ENCODE measurements at regions not wholly inside any gene's neighbourhood (a gene's known extent, or its start where the extent isn't known, plus 50 kb on each side); places are given as distances from the start of the nearest gene placed in this dataset.
A peak's percentile ranks its signal among the peaks of the same experiment; 100 is the strongest.

GRCh38 chr13:22001336-22001735, 330.5 kb downstream of the FGF9 start:
- DNase-seq (ENCODE audit: low read depth, low spot score) = no peak

GRCh38 chr13:22002893-22003292, 332.0 kb downstream of the FGF9 start:
- no peak for DNase-seq (ENCODE audit: low read depth, low spot score)

- DNase-seq (ENCODE audit: low read depth, low spot score) = no peak
These were observed 338.6 kb downstream of the FGF9 start for GRCh38 chr13:22009500-22009899.

- DNase-seq (ENCODE audit: low read depth, low spot score) = no peak
These were observed 339.1 kb downstream of the FGF9 start for GRCh38 chr13:22009937-22010336.

GRCh38 chr13:22012686-22013085, 341.8 kb downstream of the FGF9 start:
- no peak for DNase-seq (ENCODE audit: low read depth, low spot score)

GRCh38 chr13:22014469-22014868, 343.6 kb downstream of the FGF9 start:
- peak; percentile 31 for DNase-seq (ENCODE audit: low read depth, low spot score)

GRCh38 chr13:22017226-22017625, 346.4 kb downstream of the FGF9 start:
- DNase-seq (ENCODE audit: low read depth, low spot score) = no peak

GRCh38 chr13:22018076-22018835, 347.4 kb downstream of the FGF9 start:
- no peak for DNase-seq (ENCODE audit: low read depth, low spot score)

GRCh38 chr13:22018836-22019210, 347.9 kb downstream of the FGF9 start:
- DNase-seq (ENCODE audit: low read depth, low spot score) = no peak

- DNase-seq (ENCODE audit: low read depth, low spot score) = no peak
These were observed 353.6 kb downstream of the FGF9 start for GRCh38 chr13:22024381-22024994.

- no peak for DNase-seq (ENCODE audit: low read depth, low spot score)
These were observed 356.7 kb downstream of the FGF9 start for GRCh38 chr13:22027566-22027965.

- no peak for DNase-seq (ENCODE audit: low read depth, low spot score)
These were observed 358.0 kb downstream of the FGF9 start for GRCh38 chr13:22028831-22029230.

- DNase-seq (ENCODE audit: low read depth, low spot score) = no peak
These were observed 359.4 kb downstream of the FGF9 start for GRCh38 chr13:22030321-22030720.

GRCh38 chr13:22031702-22032286, 360.9 kb downstream of the FGF9 start:
- DNase-seq (ENCODE audit: low read depth, low spot score) = no peak

- DNase-seq (ENCODE audit: low read depth, low spot score) = no peak
These were observed 362.0 kb downstream of the FGF9 start for GRCh38 chr13:22032905-22033304.

- no peak for DNase-seq (ENCODE audit: low read depth, low spot score)
These were observed 369.1 kb downstream of the FGF9 start for GRCh38 chr13:22039961-22040360.

GRCh38 chr13:22040810-22041364, 370.0 kb downstream of the FGF9 start:
- no peak for DNase-seq (ENCODE audit: low read depth, low spot score)

- DNase-seq (ENCODE audit: low read depth, low spot score) = no peak
These were observed 370.9 kb downstream of the FGF9 start for GRCh38 chr13:22041741-22042140.

- DNase-seq (ENCODE audit: low read depth, low spot score) = peak; percentile 20
These were observed 376.4 kb downstream of the FGF9 start for GRCh38 chr13:22047082-22047784.

- DNase-seq (ENCODE audit: low read depth, low spot score) = no peak
These were observed 376.9 kb downstream of the FGF9 start for GRCh38 chr13:22047785-22048104.

- peak; percentile 67 for DNase-seq (ENCODE audit: low read depth, low spot score)
These were observed 378.5 kb downstream of the FGF9 start for GRCh38 chr13:22049384-22049783.

GRCh38 chr13:22050951-22051563, 380.2 kb downstream of the FGF9 start:
- DNase-seq (ENCODE audit: low read depth, low spot score) = no peak
